Skeletal muscle satellite cell (primary cell): ENCODE measurements at regions not wholly inside any gene's neighbourhood (a gene's known extent, or its start where the extent isn't known, plus 50 kb on each side); places are given as distances from the start of the nearest gene placed in this dataset.
"Not testable (repeated sequence)": the region's sequence is repeated elsewhere in the genome, so short reads cannot be mapped to it uniquely, and the experiment has no call there.

Experiments used
- H3K27me3 ChIP-seq: 2 replicates; pipeline ENCODE4 v1.7.0; 2013; ENCODE audit warnings: low read length; ENCODE audit not compliant: control insufficient read depth, insufficient read depth
- H3K36me3 ChIP-seq: 2 replicates; pipeline ENCODE4 v1.7.0; 2013; ENCODE audit warnings: mild to moderate bottlenecking, control low read depth, low read length; ENCODE audit not compliant: insufficient read depth
- H3K4me1 ChIP-seq: 2 replicates; pipeline ENCODE4 v1.7.0; 2013; ENCODE audit warnings: low read length; ENCODE audit not compliant: control insufficient read depth, insufficient read depth
- H3K4me2 ChIP-seq: 2 replicates; pipeline ENCODE4 v1.7.0; 2013; ENCODE audit warnings: mild to moderate bottlenecking, low read length
- H3K4me3 ChIP-seq: 2 replicates; pipeline ENCODE4 v1.7.0; 2013; ENCODE audit warnings: low read length
- H3K9ac ChIP-seq: 2 replicates; pipeline ENCODE4 v1.7.0; 2013; ENCODE audit warnings: mild to moderate bottlenecking, low read depth, low read length, moderate library complexity
- H3K9me3 ChIP-seq: replicated peaks from 2 replicates; pipeline ENCODE4 v1.7.0; 2013; ENCODE audit warnings: mild to moderate bottlenecking, control low read depth, low read length

GRCh38 chr6:77123527-77123926 is 339.8 kb downstream of the HTR1B start:
- Histone ChIP-seq H3K4me1 (no peaks in the 10 kb centered on the region), H3K4me3 (no peak overlapping the region), H3K27me3 (no peaks in the 10 kb centered on the region), H3K4me2 (no peak overlapping the region), H3K9me3 (no peaks in the 10 kb centered on the region), H3K36me3 (no peaks in the 10 kb centered on the region), H3K9ac (no peak overlapping the region)

GRCh38 chr6:77106992-77107391 is 356.3 kb downstream of the HTR1B start:
- Histone ChIP-seq H3K4me1 (no peaks in the 10 kb centered on the region), H3K9ac (no peak overlapping the region), H3K4me3 (no peak overlapping the region), H3K4me2 (no peak overlapping the region), H3K9me3 (no peaks in the 10 kb centered on the region), H3K36me3 (no peaks in the 10 kb centered on the region), H3K27me3 (no peaks in the 10 kb centered on the region)

GRCh38 chr6:77105091-77105490 is 358.2 kb downstream of the HTR1B start:
- H3K9ac ChIP-seq: no peak overlapping the region
- no peak overlapping the region for H3K4me3 ChIP-seq
- H3K9me3 ChIP-seq: no peaks in the 10 kb centered on the region
- H3K4me1 ChIP-seq: no peaks in the 10 kb centered on the region
- no peak overlapping the region for H3K4me2 ChIP-seq
- H3K27me3 ChIP-seq: no peaks in the 10 kb centered on the region
- no peaks in the 10 kb centered on the region for H3K36me3 ChIP-seq

- no peak overlapping the region for H3K4me3 ChIP-seq
- no peaks in the 10 kb centered on the region for H3K27me3 ChIP-seq
- H3K4me2 ChIP-seq: no peak overlapping the region
- H3K9me3 ChIP-seq: no peaks in the 10 kb centered on the region
- H3K9ac ChIP-seq: no peak overlapping the region
- H3K36me3 ChIP-seq: no peaks in the 10 kb centered on the region
- no peaks in the 10 kb centered on the region for H3K4me1 ChIP-seq
Measured at GRCh38 chr6:77097940-77098339, 365.4 kb downstream of the HTR1B start.

- Histone ChIP-seq H3K4me3 (no peak overlapping the region), H3K36me3 (no peaks in the 10 kb centered on the region), H3K4me2 (no peak overlapping the region), H3K27me3 (no peaks in the 10 kb centered on the region), H3K4me1 (no peaks in the 10 kb centered on the region), H3K9me3 (no peaks in the 10 kb centered on the region), H3K9ac (no peak overlapping the region)
Measured at GRCh38 chr6:77095936-77096627, 367.2 kb downstream of the HTR1B start.

- Histone ChIP-seq H3K4me2 (no peak overlapping the region), H3K9me3 (no peaks in the 10 kb centered on the region), H3K4me1 (no peaks in the 10 kb centered on the region), H3K9ac (no peak overlapping the region), H3K36me3 (no peaks in the 10 kb centered on the region), H3K4me3 (no peak overlapping the region), H3K27me3 (no peaks in the 10 kb centered on the region)
Measured at GRCh38 chr6:77094821-77095220, 368.5 kb downstream of the HTR1B start.

DNA sequence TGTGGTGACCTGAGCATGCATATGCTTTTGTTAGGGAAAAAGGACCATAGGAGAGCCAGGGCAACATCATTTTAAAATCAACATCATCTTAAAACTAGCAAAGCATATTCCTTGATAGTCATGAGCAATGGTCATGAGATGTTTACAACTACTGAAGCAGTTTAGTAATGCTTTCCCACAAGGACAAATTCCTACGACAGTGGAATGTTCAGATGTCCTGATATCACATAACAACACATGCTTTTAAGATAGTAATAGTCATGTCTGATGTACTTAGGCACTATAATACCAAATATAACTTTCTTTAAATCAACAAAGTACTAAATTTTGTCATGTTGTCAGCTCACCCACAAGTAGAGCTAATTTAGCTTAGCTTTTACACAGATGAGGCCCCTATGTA is 370.3 kb downstream of the HTR1B start:
- H3K4me1 ChIP-seq: no peaks in the 10 kb centered on the region
- no peaks in the 10 kb centered on the region for H3K27me3 ChIP-seq
- H3K9ac ChIP-seq: no peak overlapping the region
- H3K36me3 ChIP-seq: no peaks in the 10 kb centered on the region
- no peaks in the 10 kb centered on the region for H3K9me3 ChIP-seq
- H3K4me2 ChIP-seq: no peak overlapping the region
- H3K4me3 ChIP-seq: no peak overlapping the region

GRCh38 chr6:77089776-77090175 is 373.5 kb downstream of the HTR1B start:
- Histone ChIP-seq H3K4me1 (no peaks in the 10 kb centered on the region), H3K36me3 (no peaks in the 10 kb centered on the region), H3K27me3 (no peaks in the 10 kb centered on the region), H3K9ac (no peak overlapping the region), H3K4me3 (no peak overlapping the region), H3K9me3 (no peaks in the 10 kb centered on the region), H3K4me2 (no peak overlapping the region)

GRCh38 chr6:77087794-77088318 is 375.4 kb downstream of the HTR1B start:
- not testable (repeated sequence) for H3K4me3 ChIP-seq, H3K27me3 ChIP-seq, H3K9me3 ChIP-seq, H3K9ac ChIP-seq, H3K4me1 ChIP-seq, H3K36me3 ChIP-seq, H3K4me2 ChIP-seq

DNA sequence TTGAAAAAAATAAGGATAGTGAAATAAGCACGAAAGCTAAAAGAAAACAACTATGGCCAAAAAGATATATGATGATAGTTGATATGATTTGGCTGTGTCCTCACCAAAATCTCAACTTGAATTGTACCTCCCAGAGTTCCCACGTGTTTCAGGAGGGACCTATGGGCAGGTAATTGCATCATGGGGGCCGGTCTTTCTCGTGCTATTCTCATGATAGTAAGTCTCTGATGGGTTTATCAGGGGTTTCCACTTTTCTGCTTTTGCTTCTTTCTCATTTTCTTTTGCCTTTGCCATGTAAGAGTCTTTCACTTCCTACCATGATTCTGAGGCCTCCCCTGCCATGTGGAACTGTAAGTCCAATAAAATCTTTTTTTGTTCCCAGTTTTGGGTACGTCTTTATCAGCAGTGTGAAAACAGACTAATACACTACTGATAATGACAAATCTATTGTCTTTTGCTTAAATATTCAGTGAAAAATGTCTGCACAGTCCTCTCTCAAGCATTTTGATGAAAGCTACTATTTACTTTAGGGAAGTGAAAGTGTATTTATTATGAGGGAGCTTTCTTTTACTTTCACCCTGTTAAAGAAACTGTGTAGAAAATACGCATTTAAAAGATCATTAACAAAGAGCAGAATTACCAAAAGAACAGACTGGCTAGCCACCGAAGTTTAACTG is 389.1 kb downstream of the HTR1B start:
- Histone ChIP-seq H3K36me3 (no peaks in the 10 kb centered on the region), H3K27me3 (no peaks in the 10 kb centered on the region), H3K4me2 (no peak overlapping the region), H3K4me1 (no peaks in the 10 kb centered on the region), H3K9me3 (no peaks in the 10 kb centered on the region), H3K9ac (no peak overlapping the region), H3K4me3 (no peak overlapping the region)

GRCh38 chr6:77073410-77073760 is 389.9 kb downstream of the HTR1B start:
- Histone ChIP-seq H3K36me3 (no peaks in the 10 kb centered on the region), H3K9me3 (no peaks in the 10 kb centered on the region), H3K4me2 (no peak overlapping the region), H3K27me3 (no peaks in the 10 kb centered on the region), H3K9ac (no peak overlapping the region), H3K4me1 (no peaks in the 10 kb centered on the region), H3K4me3 (no peak overlapping the region)
